ENCODE measurements at regions not wholly inside any gene's neighbourhood (a gene's known extent, or its start where the extent isn't known, plus 50 kb on each side); places are given as distances from the start of the nearest gene placed in this dataset.

DNA sequence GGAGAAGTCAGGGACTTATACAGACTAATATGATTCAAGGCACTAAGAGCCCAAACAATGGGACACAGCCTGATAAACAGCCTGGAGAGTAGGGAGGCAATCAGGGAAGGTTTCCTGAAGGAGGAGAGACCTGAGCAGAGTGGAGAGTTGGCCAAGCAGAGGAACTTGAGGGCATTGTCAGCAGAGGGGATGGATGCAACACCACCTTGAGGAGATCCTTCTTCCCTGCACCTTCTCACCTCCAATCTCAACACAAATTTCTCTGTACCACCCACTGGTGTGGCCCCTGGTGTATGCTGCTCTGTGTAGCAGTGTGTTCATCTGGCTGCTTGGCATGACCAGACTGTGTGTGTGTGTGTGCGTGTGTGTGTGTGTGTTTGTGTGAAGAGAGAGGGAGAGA, 146.2 kb downstream of the WDR11 start:
- Histone ChIP-seq H3K27ac (ENCODE audit: low read depth, low read length) (no peak overlapping the region), H3K27me3 (ENCODE audit: control insufficient read depth in 3 of 3, insufficient read depth in 3 of 3, low read length in 3 of 3) (peaks cover 0 to 10% (median 5%) of the 10 kb centered on the region in 3 donors), H3K4me3 (ENCODE audit: low read length in 3 of 3) (no peak overlapping the region), H3K4me1 (ENCODE audit: control insufficient read depth in 3 of 3, insufficient read depth in 3 of 3, low read length in 3 of 3) (no peaks in the 10 kb centered on the region), H3K9me3 (ENCODE audit: control insufficient read depth in 3 of 3, low read length in 3 of 3) (no peaks in the 10 kb centered on the region), H3K9ac (ENCODE audit: low read depth in 1 of 3, low read length in 3 of 3) (no peak overlapping the region), H3K36me3 (ENCODE audit: control insufficient read depth in 3 of 3, insufficient read depth in 3 of 3, low read length in 3 of 3) (no peaks in the 10 kb centered on the region)

DNA sequence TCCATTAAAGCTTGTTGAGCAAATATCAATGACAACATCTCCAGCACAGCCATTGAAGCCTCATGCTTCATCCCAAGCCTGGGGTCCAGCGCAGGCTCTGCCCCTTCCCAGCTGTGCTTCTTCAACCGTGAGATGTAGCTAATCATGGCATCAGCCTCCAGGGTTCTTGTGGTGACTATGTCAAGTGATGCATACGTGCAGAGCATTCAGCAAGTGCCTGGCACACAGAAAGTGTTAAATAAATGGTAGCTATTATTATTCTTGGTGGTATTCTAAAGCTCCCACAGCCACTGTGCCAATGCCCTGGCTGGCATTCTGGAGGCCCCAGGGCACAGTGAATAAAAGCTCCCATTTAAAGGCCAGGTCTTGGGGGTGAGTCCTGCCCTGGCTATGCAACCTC, 146.6 kb downstream of the WDR11 start:
- H3K36me3 ChIP-seq (ENCODE audit: control insufficient read depth in 3 of 3, insufficient read depth in 3 of 3, low read length in 3 of 3) = no peaks in the 10 kb centered on the region
- no peak overlapping the region for H3K9ac ChIP-seq (ENCODE audit: low read depth in 1 of 3, low read length in 3 of 3)
- H3K4me1 ChIP-seq (ENCODE audit: control insufficient read depth in 3 of 3, insufficient read depth in 3 of 3, low read length in 3 of 3) = no peaks in the 10 kb centered on the region
- peaks cover 0 to 10% (median 5%) of the 10 kb centered on the region in 3 donors for H3K27me3 ChIP-seq (ENCODE audit: control insufficient read depth in 3 of 3, insufficient read depth in 3 of 3, low read length in 3 of 3)
- no peaks in the 10 kb centered on the region for H3K9me3 ChIP-seq (ENCODE audit: control insufficient read depth in 3 of 3, low read length in 3 of 3)
- no peak overlapping the region for H3K27ac ChIP-seq (ENCODE audit: low read depth, low read length)
- no peak overlapping the region for H3K4me3 ChIP-seq (ENCODE audit: low read length in 3 of 3)

DNA sequence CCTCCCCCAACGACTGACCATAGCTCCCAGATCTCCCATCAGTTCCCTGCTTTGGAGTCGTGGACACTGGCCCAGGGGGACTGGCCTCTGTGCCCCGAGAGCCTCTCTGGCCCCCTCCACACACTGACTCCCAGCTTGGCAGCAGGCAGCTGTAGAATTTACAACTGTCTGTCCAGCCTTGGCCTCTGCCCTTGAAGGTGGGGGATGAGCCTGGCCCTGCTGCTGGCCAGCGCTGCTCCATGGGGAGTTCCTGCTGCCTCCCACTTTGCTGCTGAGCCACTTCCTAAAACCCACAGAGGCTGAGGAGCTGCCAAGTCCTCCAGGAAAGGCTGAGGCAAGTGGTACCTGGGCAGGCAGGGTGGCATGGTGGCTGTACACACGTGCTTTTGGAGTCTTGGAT, 147.1 kb downstream of the WDR11 start:
- no peak overlapping the region for H3K27ac ChIP-seq (ENCODE audit: low read depth, low read length)
- H3K4me1 ChIP-seq (ENCODE audit: control insufficient read depth in 3 of 3, insufficient read depth in 3 of 3, low read length in 3 of 3) = no peaks in the 10 kb centered on the region
- no peaks in the 10 kb centered on the region for H3K9me3 ChIP-seq (ENCODE audit: control insufficient read depth in 3 of 3, low read length in 3 of 3)
- H3K36me3 ChIP-seq (ENCODE audit: control insufficient read depth in 3 of 3, insufficient read depth in 3 of 3, low read length in 3 of 3) = no peaks in the 10 kb centered on the region
- H3K27me3 ChIP-seq (ENCODE audit: control insufficient read depth in 3 of 3, insufficient read depth in 3 of 3, low read length in 3 of 3) = peaks cover 0 to 10% (median 5%) of the 10 kb centered on the region in 3 donors
- H3K9ac ChIP-seq (ENCODE audit: low read depth in 1 of 3, low read length in 3 of 3) = no peak overlapping the region
- H3K4me3 ChIP-seq (ENCODE audit: low read length in 3 of 3) = no peak overlapping the region

DNA sequence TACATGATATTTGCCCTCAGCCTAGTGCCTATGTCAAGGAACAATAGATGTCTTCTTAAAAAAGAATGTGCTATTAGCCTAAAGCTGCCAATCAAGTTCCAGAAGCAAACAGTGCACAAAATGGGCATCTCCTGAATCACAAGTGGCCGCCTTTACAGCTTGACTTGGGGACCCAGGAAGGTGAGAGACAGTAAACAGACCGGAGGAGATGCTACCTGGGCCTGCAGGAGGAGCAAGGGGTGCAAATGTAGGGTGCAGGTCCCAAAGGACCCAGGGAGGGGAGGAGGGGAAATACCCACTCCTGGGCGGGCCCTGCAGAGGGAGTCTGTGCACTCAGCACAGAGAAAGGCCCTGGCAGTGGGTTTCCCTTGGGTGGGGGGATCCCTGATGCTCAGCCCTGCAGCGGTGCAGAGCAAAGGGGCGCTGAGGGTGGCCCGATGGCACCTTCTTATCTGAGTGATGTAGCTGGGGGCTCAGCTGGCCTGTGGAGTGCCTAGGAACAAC, 147.7 kb downstream of the WDR11 start:
- Histone ChIP-seq H3K9ac (ENCODE audit: low read depth in 1 of 3, low read length in 3 of 3) (no peak overlapping the region), H3K9me3 (ENCODE audit: control insufficient read depth in 3 of 3, low read length in 3 of 3) (no peaks in the 10 kb centered on the region)

DNA sequence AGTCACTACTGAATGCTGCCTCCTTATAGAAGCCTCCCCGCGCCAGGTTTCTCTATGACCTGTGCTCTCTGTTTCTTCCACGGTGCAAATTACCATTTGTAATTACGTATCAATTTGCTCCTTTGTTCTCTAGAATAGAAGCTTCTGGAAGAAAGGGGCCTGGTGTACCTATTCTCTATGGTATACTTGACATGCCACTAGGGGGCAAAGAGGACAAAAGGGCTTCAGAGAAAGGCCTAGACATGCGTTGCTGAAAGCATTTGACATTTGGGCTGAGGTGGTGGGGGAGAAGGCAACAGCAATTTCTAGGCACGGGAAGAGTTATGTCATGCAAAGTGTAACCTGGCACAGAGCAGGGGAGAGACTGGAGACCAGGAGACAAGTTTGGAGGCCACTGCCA, 148.7 kb downstream of the WDR11 start:
- no peak overlapping the region for H3K4me3 ChIP-seq (ENCODE audit: low read length in 3 of 3)
- H3K36me3 ChIP-seq (ENCODE audit: control insufficient read depth in 3 of 3, insufficient read depth in 3 of 3, low read length in 3 of 3) = no peaks in the 10 kb centered on the region
- H3K27ac ChIP-seq (ENCODE audit: low read depth, low read length) = no peak overlapping the region
- H3K9me3 ChIP-seq (ENCODE audit: control insufficient read depth in 3 of 3, low read length in 3 of 3) = no peaks in the 10 kb centered on the region
- no peak overlapping the region for H3K9ac ChIP-seq (ENCODE audit: low read depth in 1 of 3, low read length in 3 of 3)
- no peaks in the 10 kb centered on the region for H3K4me1 ChIP-seq (ENCODE audit: control insufficient read depth in 3 of 3, insufficient read depth in 3 of 3, low read length in 3 of 3)
- H3K27me3 ChIP-seq (ENCODE audit: control insufficient read depth in 3 of 3, insufficient read depth in 3 of 3, low read length in 3 of 3) = peaks cover 0 to 10% (median 5%) of the 10 kb centered on the region in 3 donors

More for the DNA sequence above, 147.7 kb downstream of the WDR11 start:
- no peak overlapping the region for H3K27ac ChIP-seq (ENCODE audit: low read depth, low read length)
- no peak overlapping the region for H3K4me3 ChIP-seq (ENCODE audit: low read length in 3 of 3)
- H3K36me3 ChIP-seq (ENCODE audit: control insufficient read depth in 3 of 3, insufficient read depth in 3 of 3, low read length in 3 of 3) = no peaks in the 10 kb centered on the region
- peaks cover 0 to 10% (median 5%) of the 10 kb centered on the region in 3 donors for H3K27me3 ChIP-seq (ENCODE audit: control insufficient read depth in 3 of 3, insufficient read depth in 3 of 3, low read length in 3 of 3)
- no peaks in the 10 kb centered on the region for H3K4me1 ChIP-seq (ENCODE audit: control insufficient read depth in 3 of 3, insufficient read depth in 3 of 3, low read length in 3 of 3)

DNA sequence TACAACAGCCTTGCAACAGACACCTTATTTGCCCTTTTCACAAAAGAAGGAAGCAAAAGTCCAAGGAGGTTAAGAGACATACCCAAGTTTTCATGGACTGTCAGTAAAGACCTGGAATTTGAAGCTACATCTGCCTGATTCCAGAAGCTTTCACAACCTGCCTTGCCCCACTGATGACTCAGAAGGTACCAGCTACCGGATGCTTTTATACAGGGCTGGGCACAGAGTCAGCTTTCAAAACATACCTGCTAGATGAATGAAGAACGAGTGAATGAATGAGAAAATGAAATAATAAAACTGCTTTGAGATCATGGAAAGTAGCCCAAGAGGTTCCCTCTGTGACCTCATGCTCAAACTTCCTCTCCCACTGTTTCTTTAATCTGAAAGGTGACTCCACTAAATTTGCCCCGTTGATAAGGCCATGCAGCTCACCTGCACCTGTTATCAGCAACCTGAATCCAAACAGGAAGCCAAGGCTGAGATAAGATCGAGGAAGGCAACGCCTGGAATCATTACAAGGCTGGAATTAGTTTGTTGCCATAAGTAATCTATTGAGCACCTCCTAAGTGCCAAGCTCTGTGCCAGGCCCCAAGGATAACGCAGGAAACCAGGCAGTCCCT, 151.5 kb downstream of the WDR11 start:
- H3K4me3 ChIP-seq (ENCODE audit: low read length in 3 of 3) = no peak overlapping the region
- H3K9me3 ChIP-seq (ENCODE audit: control insufficient read depth in 3 of 3, low read length in 3 of 3) = peaks cover 0 to 8% (median 8%) of the 10 kb centered on the region in 3 donors
- no peak overlapping the region for H3K27ac ChIP-seq (ENCODE audit: low read depth, low read length)
- peaks cover 0 to 10% (median 5%) of the 10 kb centered on the region in 3 donors for H3K27me3 ChIP-seq (ENCODE audit: control insufficient read depth in 3 of 3, insufficient read depth in 3 of 3, low read length in 3 of 3)
- no peaks in the 10 kb centered on the region for H3K36me3 ChIP-seq (ENCODE audit: control insufficient read depth in 3 of 3, insufficient read depth in 3 of 3, low read length in 3 of 3)
- no peaks in the 10 kb centered on the region for H3K4me1 ChIP-seq (ENCODE audit: control insufficient read depth in 3 of 3, insufficient read depth in 3 of 3, low read length in 3 of 3)
- no peak overlapping the region for H3K9ac ChIP-seq (ENCODE audit: low read depth in 1 of 3, low read length in 3 of 3)

DNA sequence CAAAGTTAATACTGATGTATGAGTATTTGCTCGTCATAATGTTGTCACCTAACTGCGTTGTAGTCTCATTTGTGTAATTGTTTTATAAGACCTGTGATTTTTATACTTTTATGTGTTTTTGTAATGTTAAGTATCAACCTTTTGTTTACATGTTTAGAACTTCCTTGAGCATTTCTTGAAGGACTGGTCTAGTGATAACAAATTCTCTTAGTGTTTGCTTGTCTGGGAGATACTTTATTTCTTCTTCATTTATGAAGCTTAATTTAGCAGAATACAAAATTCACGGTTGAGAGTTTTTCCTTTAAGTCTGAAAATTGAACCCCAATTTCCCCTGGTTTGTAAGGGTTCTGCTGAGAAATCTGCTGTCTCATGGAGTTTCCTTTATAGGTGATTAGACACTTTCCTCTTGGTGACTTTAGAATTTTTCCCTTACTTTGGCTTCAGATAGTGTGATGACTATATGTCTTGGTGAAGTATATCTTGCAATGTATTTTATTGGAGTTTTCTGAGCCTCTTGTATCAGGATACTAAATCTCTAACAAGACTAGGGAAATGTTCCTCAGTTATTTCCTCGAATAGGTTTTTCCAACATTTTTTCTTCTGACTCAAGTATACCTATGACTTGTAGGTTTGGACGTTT, 154.9 kb downstream of the WDR11 start:
- Histone ChIP-seq H3K4me1 (ENCODE audit: control insufficient read depth in 3 of 3, insufficient read depth in 3 of 3, low read length in 3 of 3) (no peaks in the 10 kb centered on the region), H3K4me3 (ENCODE audit: low read length in 3 of 3) (no peak overlapping the region), H3K36me3 (ENCODE audit: control insufficient read depth in 3 of 3, insufficient read depth in 3 of 3, low read length in 3 of 3) (no peaks in the 10 kb centered on the region), H3K9me3 (ENCODE audit: control insufficient read depth in 3 of 3, low read length in 3 of 3) (peaks cover 0 to 8% (median 8%) of the 10 kb centered on the region in 3 donors), H3K27ac (ENCODE audit: low read depth, low read length) (no peak overlapping the region), H3K27me3 (ENCODE audit: control insufficient read depth in 3 of 3, insufficient read depth in 3 of 3, low read length in 3 of 3) (peaks cover 0 to 4% (median 0%) of the 10 kb centered on the region in 3 donors), H3K9ac (ENCODE audit: low read depth in 1 of 3, low read length in 3 of 3) (no peak overlapping the region)

DNA sequence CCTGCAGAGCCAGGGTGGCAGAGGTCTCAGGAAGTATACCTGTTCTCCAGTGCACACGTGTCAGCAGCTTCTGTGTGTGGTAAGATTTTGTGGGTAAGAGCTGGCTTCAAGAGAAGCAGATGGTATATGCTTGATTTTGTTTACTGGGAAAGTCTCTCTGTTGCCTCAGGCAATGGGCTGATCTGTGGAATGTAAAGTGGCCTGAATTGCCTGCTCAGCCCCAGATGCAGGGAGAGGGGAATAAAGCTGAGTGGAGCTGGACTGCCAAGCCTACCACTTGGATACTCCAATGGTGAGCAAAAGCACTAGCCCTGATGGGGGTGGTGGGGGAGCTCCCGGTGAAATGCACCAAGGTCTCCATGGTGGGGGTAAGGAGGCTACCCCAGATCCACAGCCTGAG, 156.1 kb downstream of the WDR11 start:
- H3K36me3 ChIP-seq (ENCODE audit: control insufficient read depth in 3 of 3, insufficient read depth in 3 of 3, low read length in 3 of 3) = no peaks in the 10 kb centered on the region
- no peak overlapping the region for H3K4me3 ChIP-seq (ENCODE audit: low read length in 3 of 3)
- H3K4me1 ChIP-seq (ENCODE audit: control insufficient read depth in 3 of 3, insufficient read depth in 3 of 3, low read length in 3 of 3) = no peaks in the 10 kb centered on the region
- no peak overlapping the region for H3K9ac ChIP-seq (ENCODE audit: low read depth in 1 of 3, low read length in 3 of 3)
- H3K9me3 ChIP-seq (ENCODE audit: control insufficient read depth in 3 of 3, low read length in 3 of 3) = peaks cover 0 to 8% (median 8%) of the 10 kb centered on the region in 3 donors
- H3K27ac ChIP-seq (ENCODE audit: low read depth, low read length) = no peak overlapping the region
- no peaks in the 10 kb centered on the region for H3K27me3 ChIP-seq (ENCODE audit: control insufficient read depth in 3 of 3, insufficient read depth in 3 of 3, low read length in 3 of 3)

DNA sequence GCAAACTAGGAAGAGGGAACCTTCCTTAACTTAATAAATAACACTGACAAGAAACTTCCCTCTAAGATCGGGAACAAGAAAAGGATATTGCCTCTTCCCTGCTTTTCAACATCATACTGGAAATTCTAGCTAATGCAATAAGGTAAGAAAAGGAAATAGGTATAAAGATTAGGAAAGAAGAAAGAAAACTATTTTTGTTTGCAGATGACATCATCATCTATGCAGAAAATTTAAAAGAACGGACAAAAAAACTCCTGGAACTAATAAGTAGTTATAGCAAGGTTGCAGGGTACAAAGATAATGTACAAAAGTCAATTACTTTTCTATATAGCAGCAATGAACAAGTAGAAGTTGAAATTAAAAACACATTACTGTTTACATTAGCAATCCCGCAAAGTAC, 164.8 kb downstream of the WDR11 start:
- no peaks in the 10 kb centered on the region for H3K9me3 ChIP-seq (ENCODE audit: control insufficient read depth in 3 of 3, low read length in 3 of 3)
- H3K27me3 ChIP-seq (ENCODE audit: control insufficient read depth in 3 of 3, insufficient read depth in 3 of 3, low read length in 3 of 3) = no peaks in the 10 kb centered on the region
- H3K4me3 ChIP-seq (ENCODE audit: low read length in 3 of 3) = no peak overlapping the region
- no peaks in the 10 kb centered on the region for H3K4me1 ChIP-seq (ENCODE audit: control insufficient read depth in 3 of 3, insufficient read depth in 3 of 3, low read length in 3 of 3)
- H3K9ac ChIP-seq (ENCODE audit: low read depth in 1 of 3, low read length in 3 of 3) = no peak overlapping the region
- H3K36me3 ChIP-seq (ENCODE audit: control insufficient read depth in 3 of 3, insufficient read depth in 3 of 3, low read length in 3 of 3) = no peaks in the 10 kb centered on the region
- no peak overlapping the region for H3K27ac ChIP-seq (ENCODE audit: low read depth, low read length)

DNA sequence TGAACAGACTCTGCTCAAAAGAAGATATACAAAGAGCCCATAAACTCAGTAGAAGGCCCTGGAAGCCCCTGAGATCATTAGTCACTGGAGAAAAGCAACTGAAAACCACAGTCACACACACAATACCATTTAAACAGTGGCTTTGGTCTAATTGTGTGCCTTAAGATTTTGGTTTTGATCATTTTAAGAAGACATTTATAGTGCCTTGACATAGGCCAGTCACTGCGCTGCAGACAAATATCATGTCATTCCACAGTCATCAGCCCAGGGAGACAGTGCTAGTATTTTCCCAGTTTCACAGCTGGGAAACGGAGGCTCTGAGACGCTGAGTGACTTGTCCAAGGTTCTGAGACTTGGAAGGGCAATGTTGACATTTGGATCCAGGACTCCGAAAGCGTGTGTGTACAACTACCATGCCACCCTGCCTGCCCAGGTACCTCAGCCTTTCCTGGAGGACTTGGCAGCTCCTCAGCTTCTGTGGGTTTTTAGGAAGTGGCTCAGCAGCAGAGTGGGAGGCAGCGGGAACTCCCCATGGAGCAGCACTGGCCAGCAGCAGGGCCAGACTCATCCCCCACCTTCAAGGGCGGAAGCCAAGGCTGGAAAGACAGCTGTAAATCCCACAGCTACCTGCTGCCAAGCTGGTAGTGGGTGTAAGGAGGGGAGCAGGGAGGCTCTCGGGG, 173.9 kb downstream of the WDR11 start:
- H3K36me3 ChIP-seq (ENCODE audit: control insufficient read depth in 3 of 3, insufficient read depth in 3 of 3, low read length in 3 of 3) = no peaks in the 10 kb centered on the region
- H3K4me1 ChIP-seq (ENCODE audit: control insufficient read depth in 3 of 3, insufficient read depth in 3 of 3, low read length in 3 of 3) = no peaks in the 10 kb centered on the region
- no peaks in the 10 kb centered on the region for H3K27me3 ChIP-seq (ENCODE audit: control insufficient read depth in 3 of 3, insufficient read depth in 3 of 3, low read length in 3 of 3)
- no peak overlapping the region for H3K9ac ChIP-seq (ENCODE audit: low read depth in 1 of 3, low read length in 3 of 3)
- H3K27ac ChIP-seq (ENCODE audit: low read depth, low read length) = no peak overlapping the region
- H3K4me3 ChIP-seq (ENCODE audit: low read length in 3 of 3) = no peak overlapping the region
- no peaks in the 10 kb centered on the region for H3K9me3 ChIP-seq (ENCODE audit: control insufficient read depth in 3 of 3, low read length in 3 of 3)

All from skeletal muscle tissue (tissue), 3 donors.